PC-9 (cell line): ENCODE measurements at regions not wholly inside any gene's neighbourhood (a gene's known extent, or its start where the extent isn't known, plus 50 kb on each side); places are given as distances from the start of the nearest gene placed in this dataset.

Experiments used
- CTCF ChIP-seq: fragments of 200-600 bp; sonication (generic); conservative IDR thresholded peaks from 2 replicates; pipeline ENCODE4 v1.6.1; 2017; ENCODE audit warnings: mixed run types, antibody characterized with exemption, mild to moderate bottlenecking, moderate library complexity
- EZH2 ChIP-seq: fragments of 200-600 bp; sonication (generic); IDR thresholded peaks from 2 replicates; pipeline ENCODE4 v1.8.0; 2017; ENCODE audit warnings: antibody characterized with exemption, low read depth

DNA sequence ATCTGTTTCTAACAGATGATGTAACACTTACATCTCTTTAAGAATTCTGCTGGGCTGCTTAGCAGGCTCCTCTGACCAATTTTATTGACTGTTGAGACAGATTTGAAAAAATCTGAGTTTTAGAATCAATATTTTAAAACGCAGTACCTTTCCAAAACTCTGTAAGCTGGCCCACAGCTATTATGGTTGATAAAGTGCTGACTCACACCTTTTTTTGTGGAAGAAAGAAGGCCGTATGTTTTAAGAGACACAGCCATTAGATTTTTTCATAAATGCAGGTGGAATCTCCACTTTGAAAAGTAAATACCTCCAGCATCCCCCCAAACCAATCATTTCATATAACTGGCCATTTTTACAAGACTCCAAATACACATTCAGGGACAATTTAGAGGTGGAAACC, 82.2 kb downstream of the TBXT start:
- no peak for TF ChIP-seq CTCF
- TF ChIP-seq EZH2: no peak
